GM12878 (cell line): ENCODE measurements at regions not wholly inside any gene's neighbourhood (a gene's known extent, or its start where the extent isn't known, plus 50 kb on each side); places are given as distances from the start of the nearest gene placed in this dataset.

Source experiments
- ATAC-seq: fragments of 200-7000 bp; cut with Tn5 transposase; 3 replicates; pipeline ENCODE4 v1.9.1; 2020; ENCODE audit warnings: mild to moderate bottlenecking, moderate library complexity
- BruUV-seq: library from RNA; stranded (reverse); fragments of 400-500 nt; replicated peaks from 2 replicates; lab custom pipeline; 2021; lab: Mats Ljungman, UMichigan
- CTCF ChIA-PET: fragments of 300-600 bp; sonication (Branson Sonifier 250); formaldehyde crosslinking; extraction: SDS; loops from one replicate; lab custom pipeline; 2021; ENCODE audit warnings: inconsistent platforms; lab: Yijun Ruan, JAX
- POLR2A ChIA-PET: fragments of 350-600 bp; formaldehyde crosslinking; extraction: SDS; loops from one replicate; lab custom pipeline; 2021; ENCODE audit warnings: inconsistent platforms; lab: Charles Lee
- RAD21 ChIA-PET: fragments of 300-600 bp; sonication (Branson Sonifier 250); formaldehyde crosslinking; loops from one replicate; lab custom pipeline; 2023; ENCODE audit warnings: antibody characterized with exemption; ENCODE audit not compliant: unreplicated experiment; lab: Charles Lee
- SMC1A ChIA-PET: fragments of 300-600 bp; sonication (Branson Sonifier 250); formaldehyde crosslinking; loops from one replicate; lab custom pipeline; 2023; ENCODE audit not compliant: unreplicated experiment, uncharacterized antibody; lab: Charles Lee
- DNase-seq: peaks from one replicate; pipeline ENCODE4 v3.0.0-alpha.2; 2011; ENCODE audit warnings: low read depth, low spot score
- FAIRE-seq: peaks from 3 replicates; lab custom pipeline; 2011; peaks lifted over from hg19 to GRCh38; lab: Jason Lieb, UNC
- H2AFZ ChIP-seq: 2 replicates; pipeline ENCODE4 v1.6.0; 2011; ENCODE audit warnings: low read depth, low read length, control low read depth; ENCODE audit not compliant: control insufficient read depth
- H3K27ac ChIP-seq: 2 replicates; pipeline ENCODE4 v1.5.1; 2011; ENCODE audit warnings: control low read depth; ENCODE audit not compliant: control insufficient read depth, insufficient read depth
- H3K27me3 ChIP-seq, 2 experiments: replicated peaks in 1 of 2; 2 replicates each; pipeline versions ENCODE4 v1.6.0 to v1.6.1; 2011; ENCODE audit warnings: low read length in 1 of 2; ENCODE audit not compliant: control insufficient read depth in 2 of 2, insufficient read depth in 2 of 2
- H3K36me3 ChIP-seq, 2 experiments: 2 replicates each; pipeline ENCODE4 v1.5.1; 2011; ENCODE audit warnings: low read length in 1 of 2; ENCODE audit not compliant: control insufficient read depth in 2 of 2, insufficient read depth in 2 of 2
- H3K4me1 ChIP-seq: 2 replicates; pipeline ENCODE4 v1.6.1; 2011; ENCODE audit warnings: mild to moderate bottlenecking, low read length, moderate library complexity, mixed read lengths; ENCODE audit not compliant: control insufficient read depth, insufficient read depth
- H3K4me2 ChIP-seq: 2 replicates; pipeline ENCODE4 v1.6.0; 2011; ENCODE audit warnings: control low read depth; ENCODE audit not compliant: control insufficient read depth, insufficient read depth
- H3K4me3 ChIP-seq: fragments of 200-600 bp; sonication (generic); 2 replicates; pipeline ENCODE4 v1.5.1; 2016
- H3K79me2 ChIP-seq: 2 replicates; pipeline ENCODE4 v1.6.0; 2011; ENCODE audit warnings: low read length; ENCODE audit not compliant: control insufficient read depth, insufficient read depth
- H3K9ac ChIP-seq: 2 replicates; pipeline ENCODE4 v1.8.0; 2011; ENCODE audit warnings: low read length, control low read depth, mixed read lengths; ENCODE audit not compliant: control insufficient read depth, insufficient read depth
- H3K9me3 ChIP-seq: replicated peaks from 3 replicates; pipeline ENCODE4 v1.5.1; 2011; ENCODE audit warnings: mild to moderate bottlenecking, low read length; ENCODE audit not compliant: control insufficient read depth, insufficient read depth
- H4K20me1 ChIP-seq: 2 replicates; pipeline ENCODE4 v1.6.0; 2011; ENCODE audit not compliant: control insufficient read depth, insufficient read depth
- BACH1 ChIP-seq: fragments of 450-650 bp; IDR thresholded peaks from 2 replicates; pipeline ENCODE4 v1.6.1; 2017; ENCODE audit warnings: mild to moderate bottlenecking, borderline replicate concordance
- GABPA ChIP-seq: IDR thresholded peaks from 2 replicates; pipeline ENCODE4 v1.6.1; 2014; ENCODE audit warnings: antibody characterized with exemption, low read depth, mild to moderate bottlenecking, inconsistent platforms
- HDAC2 ChIP-seq: fragments of 200-600 bp; sonication (generic); IDR thresholded peaks from 2 replicates; pipeline ENCODE4 v1.6.1; 2017
- HDAC6 ChIP-seq: fragments of 200-600 bp; sonication (generic); IDR thresholded peaks from one replicate; pipeline ENCODE4 v1.8.0; 2017; ENCODE audit warnings: antibody characterized with exemption; ENCODE audit not compliant: unreplicated experiment
- MTA2 ChIP-seq: fragments of 450-650 bp; IDR thresholded peaks from 2 replicates; pipeline ENCODE4 v1.6.1; 2016; ENCODE audit warnings: low read depth, mild to moderate bottlenecking, moderate library complexity
- NBN ChIP-seq: fragments of 450-650 bp; IDR thresholded peaks from 2 replicates; pipeline ENCODE4 v1.6.1; 2016
- NFYA ChIP-seq: IDR thresholded peaks from 2 replicates; pipeline ENCODE4 v1.6.1; 2011; ENCODE audit warnings: low read depth, mild to moderate bottlenecking, low read length, improper control_type of control experiment, borderline replicate concordance
- NR2F1 ChIP-seq: fragments of 450-650 bp; conservative IDR thresholded peaks from 2 replicates; pipeline ENCODE4 v1.6.1; 2017; ENCODE audit warnings: mild to moderate bottlenecking
- PAX5 ChIP-seq: IDR thresholded peaks from 2 replicates; pipeline ENCODE4 v1.6.1; 2011; ENCODE audit warnings: low read depth, low read length, borderline replicate concordance
- SP1 ChIP-seq: IDR thresholded peaks from one replicate; pipeline ENCODE4 v1.6.1; 2011; ENCODE audit warnings: low read depth, low read length
- ZSCAN29 ChIP-seq: fragments of 450-650 bp; IDR thresholded peaks from 2 replicates; pipeline ENCODE4 v1.6.1; 2017; ENCODE audit warnings: mild to moderate bottlenecking, moderate library complexity
- WGBS: methylation state at CpG from one replicate; pipeline ENCODE4 v1.1.6; 2016; ENCODE audit warnings: low lambda C conversion rate; ENCODE audit not compliant: insufficient replicate concordance, insufficient coverage; ENCODE audit errors: missing lambda C conversion rate; 5-methylcytosine and 5-hydroxymethylcytosine counted together
- in situ Hi-C: fragments of 300-500 bp; cut with MboI; formaldehyde crosslinking; loops from 9 replicates; pipeline ENCODE4 v1.14.3; 2018; ENCODE audit warnings: mixed read lengths
- intact Hi-C: fragments of 100-400 bp; cut with micrococcal nuclease; formaldehyde crosslinking; loops from one replicate; pipeline ENCODE4 v1.14.2; 2022; ENCODE audit not compliant: unreplicated experiment
- TF ChIP-seq, protein P1 (sequence below): fragments of 450-650 bp; IDR thresholded peaks from 2 replicates; pipeline ENCODE4 v1.6.1; 2018; ENCODE audit warnings: borderline replicate concordance, mild to moderate bottlenecking; ENCODE audit not compliant: partially characterized antibody
- TF ChIP-seq, protein P2 (sequence below): fragments of 150-350 bp; IDR thresholded peaks from 2 replicates; pipeline ENCODE4 v1.6.1; 2016; ENCODE audit warnings: low read depth, low read length

DNA sequence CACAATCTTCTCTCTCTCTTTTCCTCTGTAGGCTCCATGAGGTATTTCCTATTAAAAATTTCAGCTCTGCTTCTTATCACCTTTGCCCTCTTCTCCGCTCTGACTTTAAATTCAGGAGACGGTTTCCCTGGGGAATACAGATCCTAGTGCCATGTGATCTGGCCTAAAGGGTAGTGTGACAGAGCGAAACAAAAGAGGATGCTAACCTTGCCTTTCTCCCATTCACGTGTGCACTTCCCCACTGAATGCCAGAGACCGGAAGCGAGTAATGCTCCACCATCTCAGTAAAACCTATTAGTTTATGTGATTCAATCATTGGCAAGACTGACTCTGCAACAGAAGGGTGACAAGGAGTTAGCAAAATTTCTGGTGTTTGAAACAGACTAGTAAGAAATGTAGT lies 358.3 kb downstream of the ZNF521 start:
- Histone ChIP-seq H4K20me1 (no peaks in the 10 kb centered on the region), H3K27me3 (no peaks in the 10 kb centered on the region), H2AFZ (no peak overlapping the region)
- intact Hi-C loops = no loop called here
- no peak for DNase-seq
- in situ Hi-C loops = no loop called here
- SMC1A ChIA-PET = no interaction called here
- no TSS peak for BruUV-seq
- TF ChIP-seq ZSCAN29 = no peak
- no peak for TF ChIP-seq NFYA
- no peak for TF ChIP-seq PAX5
- TF ChIP-seq MTA2 = no peak
- TF ChIP-seq GABPA = no peak
- no peak for TF ChIP-seq HDAC6
- TF ChIP-seq NR2F1 = no peak
- TF ChIP-seq, protein P1, sequence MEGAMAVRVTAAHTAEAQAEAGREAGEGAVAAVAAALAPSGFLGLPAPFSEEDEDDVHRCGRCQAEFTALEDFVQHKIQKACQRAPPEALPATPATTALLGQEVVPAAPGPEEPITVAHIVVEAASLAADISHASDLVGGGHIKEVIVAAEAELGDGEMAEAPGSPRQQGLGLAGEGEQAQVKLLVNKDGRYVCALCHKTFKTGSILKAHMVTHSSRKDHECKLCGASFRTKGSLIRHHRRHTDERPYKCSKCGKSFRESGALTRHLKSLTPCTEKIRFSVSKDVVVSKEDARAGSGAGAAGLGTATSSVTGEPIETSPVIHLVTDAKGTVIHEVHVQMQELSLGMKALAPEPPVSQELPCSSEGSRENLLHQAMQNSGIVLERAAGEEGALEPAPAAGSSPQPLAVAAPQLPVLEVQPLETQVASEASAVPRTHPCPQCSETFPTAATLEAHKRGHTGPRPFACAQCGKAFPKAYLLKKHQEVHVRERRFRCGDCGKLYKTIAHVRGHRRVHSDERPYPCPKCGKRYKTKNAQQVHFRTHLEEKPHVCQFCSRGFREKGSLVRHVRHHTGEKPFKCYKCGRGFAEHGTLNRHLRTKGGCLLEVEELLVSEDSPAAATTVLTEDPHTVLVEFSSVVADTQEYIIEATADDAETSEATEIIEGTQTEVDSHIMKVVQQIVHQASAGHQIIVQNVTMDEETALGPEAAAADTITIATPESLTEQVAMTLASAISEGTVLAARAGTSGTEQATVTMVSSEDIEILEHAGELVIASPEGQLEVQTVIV = no peak
- TF ChIP-seq BACH1 = no peak
- no peak for TF ChIP-seq NBN
- no peak for TF ChIP-seq HDAC2
- no peak for TF ChIP-seq SP1
- TF ChIP-seq, protein P2, sequence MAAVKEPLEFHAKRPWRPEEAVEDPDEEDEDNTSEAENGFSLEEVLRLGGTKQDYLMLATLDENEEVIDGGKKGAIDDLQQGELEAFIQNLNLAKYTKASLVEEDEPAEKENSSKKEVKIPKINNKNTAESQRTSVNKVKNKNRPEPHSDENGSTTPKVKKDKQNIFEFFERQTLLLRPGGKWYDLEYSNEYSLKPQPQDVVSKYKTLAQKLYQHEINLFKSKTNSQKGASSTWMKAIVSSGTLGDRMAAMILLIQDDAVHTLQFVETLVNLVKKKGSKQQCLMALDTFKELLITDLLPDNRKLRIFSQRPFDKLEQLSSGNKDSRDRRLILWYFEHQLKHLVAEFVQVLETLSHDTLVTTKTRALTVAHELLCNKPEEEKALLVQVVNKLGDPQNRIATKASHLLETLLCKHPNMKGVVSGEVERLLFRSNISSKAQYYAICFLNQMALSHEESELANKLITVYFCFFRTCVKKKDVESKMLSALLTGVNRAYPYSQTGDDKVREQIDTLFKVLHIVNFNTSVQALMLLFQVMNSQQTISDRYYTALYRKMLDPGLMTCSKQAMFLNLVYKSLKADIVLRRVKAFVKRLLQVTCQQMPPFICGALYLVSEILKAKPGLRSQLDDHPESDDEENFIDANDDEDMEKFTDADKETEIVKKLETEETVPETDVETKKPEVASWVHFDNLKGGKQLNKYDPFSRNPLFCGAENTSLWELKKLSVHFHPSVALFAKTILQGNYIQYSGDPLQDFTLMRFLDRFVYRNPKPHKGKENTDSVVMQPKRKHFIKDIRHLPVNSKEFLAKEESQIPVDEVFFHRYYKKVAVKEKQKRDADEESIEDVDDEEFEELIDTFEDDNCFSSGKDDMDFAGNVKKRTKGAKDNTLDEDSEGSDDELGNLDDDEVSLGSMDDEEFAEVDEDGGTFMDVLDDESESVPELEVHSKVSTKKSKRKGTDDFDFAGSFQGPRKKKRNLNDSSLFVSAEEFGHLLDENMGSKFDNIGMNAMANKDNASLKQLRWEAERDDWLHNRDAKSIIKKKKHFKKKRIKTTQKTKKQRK = no peak
- TF ChIP-seq, all 136 proteins: peak for 0
- RAD21 ChIA-PET = no interaction called here
- Histone ChIP-seq H3K9me3 (no peaks in the 10 kb centered on the region), H3K4me1 (no peaks in the 10 kb centered on the region; the same call in 1 of the 2 replicates), H3K27ac (no peak overlapping the region), H3K4me3 (no peak overlapping the region), H3K79me2 (no peaks in the 10 kb centered on the region), H3K9ac (no peak overlapping the region), H3K36me3 (no peaks in the 10 kb centered on the region), H3K4me2 (no peak overlapping the region)
- CTCF ChIA-PET = no interaction called here
- ATAC-seq (no peak), FAIRE-seq (no peak)
- 60% methylated on average over 6 of the region's 6 CpGs for WGBS
- POLR2A ChIA-PET = no interaction called here
